K562 (cell line): ENCODE measurements at regions not wholly inside any gene's neighbourhood (a gene's known extent, or its start where the extent isn't known, plus 50 kb on each side); places are given as distances from the start of the nearest gene placed in this dataset.

Experiments
- CBFA2T3 ChIP-seq: fragments of 450-650 bp; IDR thresholded peaks from 2 replicates; pipeline ENCODE4 v1.6.1; 2017
- CBX8 ChIP-seq: fragments of 200-600 bp; sonication (generic); IDR thresholded peaks from 2 replicates; pipeline ENCODE4 v1.6.1; 2012; ENCODE audit warnings: borderline replicate concordance, mixed run types, low read depth, mild to moderate bottlenecking, moderate library complexity, mixed read lengths, low read length, control low read depth, inconsistent platforms; ENCODE audit not compliant: poor library complexity, severe bottlenecking; ENCODE audit errors: extremely low read depth
- EP300 ChIP-seq: IDR thresholded peaks from 2 replicates; pipeline ENCODE4 v1.6.1; 2012; ENCODE audit warnings: low read length, improper control_type of control experiment
- ETV1 ChIP-seq: fragments of 450-650 bp; conservative IDR thresholded peaks from 2 replicates; pipeline ENCODE4 v1.6.1; 2016; ENCODE audit warnings: missing genetic modification characterization, control low read depth, low read depth, missing compliant biosample characterization
- GTF2A2 ChIP-seq: IDR thresholded peaks from 2 replicates; pipeline ENCODE4 v1.6.1; 2016; ENCODE audit warnings: mild to moderate bottlenecking, missing genetic modification characterization, missing compliant biosample characterization
- MAZ ChIP-seq, 2 experiments: fragments of 450-650 bp in 1 of 2; sonication (generic) in 1 of 2; formaldehyde crosslinking; IDR thresholded peaks in 1 of 2; conservative IDR thresholded peaks in 1 of 2; 2 replicates each; pipeline versions ENCODE4 v1.4.0 to v1.5.0; 2020; ENCODE audit warnings: mild to moderate bottlenecking in 1 of 2, missing genetic modification reagents in 1 of 2
- MEIS2 ChIP-seq: fragments of 450-650 bp; IDR thresholded peaks from 2 replicates; pipeline ENCODE4 v1.6.1; 2014; ENCODE audit warnings: mild to moderate bottlenecking; ENCODE audit not compliant: partially characterized antibody
- PHF20 ChIP-seq: fragments of 450-650 bp; IDR thresholded peaks from 2 replicates; pipeline ENCODE4 v1.6.1; 2018; ENCODE audit not compliant: partially characterized antibody
- PHTF2 ChIP-seq: fragments of 250-450 bp; sonication (Bioruptor Pico); IDR thresholded peaks from 2 replicates; pipeline ENCODE4 v1.5.0; 2021; ENCODE audit warnings: mild to moderate bottlenecking
- RAD21 ChIP-seq, 2 experiments: fragments of 250-450 bp in 1 of 2; fragments of 450-650 bp in 1 of 2; sonication (Bioruptor Pico) in 1 of 2; formaldehyde crosslinking in 1 of 2; IDR thresholded peaks in 1 of 2; conservative IDR thresholded peaks in 1 of 2; 2 replicates each; pipeline versions ENCODE4 v1.4.0 to v1.8.0; 2020 to 2022; ENCODE audit warnings: mild to moderate bottlenecking in 2 of 2, moderate library complexity in 1 of 2
- RB1 ChIP-seq: fragments of 450-650 bp; IDR thresholded peaks from 2 replicates; pipeline ENCODE4 v1.6.1; 2017; ENCODE audit warnings: low read depth, mild to moderate bottlenecking
- SMC3 ChIP-seq: conservative IDR thresholded peaks from 2 replicates; pipeline ENCODE4 v1.6.1; 2011; ENCODE audit warnings: low read depth, low read length, improper control_type of control experiment; ENCODE audit not compliant: insufficient read depth
- STAT5A ChIP-seq: IDR thresholded peaks from 2 replicates; pipeline ENCODE4 v1.6.1; 2012; ENCODE audit warnings: low read length, inconsistent platforms, borderline replicate concordance
- ZNF3 ChIP-seq: fragments of 250-450 bp; sonication (Bioruptor Pico); IDR thresholded peaks from 2 replicates; pipeline ENCODE4 v1.5.0; 2021; ENCODE audit warnings: mild to moderate bottlenecking, moderate library complexity
- TF ChIP-seq, protein P1 (sequence below): fragments of 450-650 bp; formaldehyde crosslinking; IDR thresholded peaks from 2 replicates; pipeline ENCODE4 v1.4.0; 2020; ENCODE audit warnings: mild to moderate bottlenecking, moderate library complexity
- TF ChIP-seq, protein P2 (sequence below), 3 experiments: IDR thresholded peaks in 2 of 3; conservative IDR thresholded peaks in 1 of 3; 2 replicates each; pipeline ENCODE4 v1.5.1; 2011 to 2012; ENCODE audit warnings: low read length in 3 of 3, mild to moderate bottlenecking in 3 of 3, control low read depth in 2 of 3, improper control_type of control experiment in 1 of 3, inconsistent platforms in 1 of 3, low read depth in 1 of 3, mixed read lengths in 1 of 3, moderate library complexity in 1 of 3; ENCODE audit not compliant: insufficient read depth in 2 of 3
- TF ChIP-seq, protein P3 (sequence below): IDR thresholded peaks from 2 replicates; pipeline ENCODE4 v1.6.1; 2011; ENCODE audit warnings: borderline replicate concordance, low read depth, mild to moderate bottlenecking, moderate library complexity, low read length; ENCODE audit not compliant: insufficient read depth, poor library complexity, severe bottlenecking
- TF ChIP-seq, protein P4 (sequence below): fragments of 250-450 bp; sonication (Bioruptor Pico); IDR thresholded peaks from 2 replicates; pipeline ENCODE4 v1.4.0; 2020; ENCODE audit warnings: mild to moderate bottlenecking, moderate library complexity, borderline replicate concordance

DNA sequence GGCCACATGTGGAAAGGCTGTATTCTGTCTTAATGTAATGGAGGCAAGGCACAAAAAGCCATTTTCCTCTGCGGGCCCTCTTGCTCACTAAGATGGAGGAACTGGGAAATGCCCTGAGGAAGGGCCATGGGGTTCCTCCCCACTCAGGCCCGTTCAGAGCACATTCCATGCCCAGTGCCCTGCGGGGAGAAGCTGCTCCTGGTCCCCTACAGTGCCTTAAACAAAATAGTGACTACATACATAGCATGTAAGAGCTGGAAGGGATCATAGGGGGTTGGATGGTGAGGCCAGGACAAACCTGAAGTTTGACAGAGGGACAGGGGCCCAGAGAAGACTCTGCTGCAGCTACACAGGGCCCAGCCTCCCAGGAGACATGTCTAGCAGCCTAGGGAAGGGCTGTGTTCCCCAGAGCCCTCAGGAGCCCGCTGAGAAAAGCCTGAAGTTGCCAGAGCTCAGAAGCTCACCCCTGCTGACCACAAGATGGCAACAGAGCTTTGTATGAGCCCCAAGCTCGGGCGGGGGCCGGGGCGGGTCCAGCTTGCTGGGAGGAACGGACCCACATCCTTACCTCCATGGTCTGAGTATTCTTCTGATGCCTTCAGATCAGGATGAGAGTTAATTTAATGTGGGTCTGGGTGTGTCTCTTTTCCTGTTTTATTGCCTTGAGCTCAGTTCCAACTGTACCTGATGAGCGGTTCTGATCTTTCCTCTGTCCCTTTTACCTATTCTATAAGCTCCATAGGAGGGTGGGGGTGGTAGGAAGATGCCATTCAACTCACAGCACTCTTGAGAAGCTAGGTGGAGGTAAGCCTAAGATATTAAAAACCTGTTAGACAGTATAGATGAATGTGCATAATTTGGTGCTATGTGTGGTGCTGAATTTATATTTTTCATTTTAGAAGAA lies 242.9 kb downstream of the CDC5L start (continued):
- 0 out of 2 replicates have a peak, but pooled peaks have one; percentile 27 for TF ChIP-seq RB1
- no peak for TF ChIP-seq PHF20
- no peak for TF ChIP-seq CBX8
- TF ChIP-seq, protein P1, sequence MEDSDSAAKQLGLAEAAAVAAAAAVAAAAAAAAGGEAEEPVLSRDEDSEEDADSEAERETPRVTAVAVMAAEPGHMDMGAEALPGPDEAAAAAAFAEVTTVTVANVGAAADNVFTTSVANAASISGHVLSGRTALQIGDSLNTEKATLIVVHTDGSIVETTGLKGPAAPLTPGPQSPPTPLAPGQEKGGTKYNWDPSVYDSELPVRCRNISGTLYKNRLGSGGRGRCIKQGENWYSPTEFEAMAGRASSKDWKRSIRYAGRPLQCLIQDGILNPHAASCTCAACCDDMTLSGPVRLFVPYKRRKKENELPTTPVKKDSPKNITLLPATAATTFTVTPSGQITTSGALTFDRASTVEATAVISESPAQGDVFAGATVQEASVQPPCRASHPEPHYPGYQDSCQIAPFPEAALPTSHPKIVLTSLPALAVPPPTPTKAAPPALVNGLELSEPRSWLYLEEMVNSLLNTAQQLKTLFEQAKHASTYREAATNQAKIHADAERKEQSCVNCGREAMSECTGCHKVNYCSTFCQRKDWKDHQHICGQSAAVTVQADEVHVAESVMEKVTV (CRISPR knock-in tag): peak; percentile 38
- TF ChIP-seq MEIS2: no peak
- TF ChIP-seq EP300: no peak
- TF ChIP-seq, protein P2, sequence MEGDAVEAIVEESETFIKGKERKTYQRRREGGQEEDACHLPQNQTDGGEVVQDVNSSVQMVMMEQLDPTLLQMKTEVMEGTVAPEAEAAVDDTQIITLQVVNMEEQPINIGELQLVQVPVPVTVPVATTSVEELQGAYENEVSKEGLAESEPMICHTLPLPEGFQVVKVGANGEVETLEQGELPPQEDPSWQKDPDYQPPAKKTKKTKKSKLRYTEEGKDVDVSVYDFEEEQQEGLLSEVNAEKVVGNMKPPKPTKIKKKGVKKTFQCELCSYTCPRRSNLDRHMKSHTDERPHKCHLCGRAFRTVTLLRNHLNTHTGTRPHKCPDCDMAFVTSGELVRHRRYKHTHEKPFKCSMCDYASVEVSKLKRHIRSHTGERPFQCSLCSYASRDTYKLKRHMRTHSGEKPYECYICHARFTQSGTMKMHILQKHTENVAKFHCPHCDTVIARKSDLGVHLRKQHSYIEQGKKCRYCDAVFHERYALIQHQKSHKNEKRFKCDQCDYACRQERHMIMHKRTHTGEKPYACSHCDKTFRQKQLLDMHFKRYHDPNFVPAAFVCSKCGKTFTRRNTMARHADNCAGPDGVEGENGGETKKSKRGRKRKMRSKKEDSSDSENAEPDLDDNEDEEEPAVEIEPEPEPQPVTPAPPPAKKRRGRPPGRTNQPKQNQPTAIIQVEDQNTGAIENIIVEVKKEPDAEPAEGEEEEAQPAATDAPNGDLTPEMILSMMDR (IDR thresholded peaks at IDR 0.05 in 2 of 3, conservative IDR thresholded peaks at IDR 0.05 in 1 of 3; ENCODE audit: insufficient read depth in 2 of 3, low read depth in 1 of 3, low read length in 3 of 3): peak; percentile 71 to 74 (median 74)
- TF ChIP-seq, protein P3, sequence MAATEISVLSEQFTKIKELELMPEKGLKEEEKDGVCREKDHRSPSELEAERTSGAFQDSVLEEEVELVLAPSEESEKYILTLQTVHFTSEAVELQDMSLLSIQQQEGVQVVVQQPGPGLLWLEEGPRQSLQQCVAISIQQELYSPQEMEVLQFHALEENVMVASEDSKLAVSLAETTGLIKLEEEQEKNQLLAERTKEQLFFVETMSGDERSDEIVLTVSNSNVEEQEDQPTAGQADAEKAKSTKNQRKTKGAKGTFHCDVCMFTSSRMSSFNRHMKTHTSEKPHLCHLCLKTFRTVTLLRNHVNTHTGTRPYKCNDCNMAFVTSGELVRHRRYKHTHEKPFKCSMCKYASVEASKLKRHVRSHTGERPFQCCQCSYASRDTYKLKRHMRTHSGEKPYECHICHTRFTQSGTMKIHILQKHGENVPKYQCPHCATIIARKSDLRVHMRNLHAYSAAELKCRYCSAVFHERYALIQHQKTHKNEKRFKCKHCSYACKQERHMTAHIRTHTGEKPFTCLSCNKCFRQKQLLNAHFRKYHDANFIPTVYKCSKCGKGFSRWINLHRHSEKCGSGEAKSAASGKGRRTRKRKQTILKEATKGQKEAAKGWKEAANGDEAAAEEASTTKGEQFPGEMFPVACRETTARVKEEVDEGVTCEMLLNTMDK: peak; percentile 75
- no peak for TF ChIP-seq STAT5A
- TF ChIP-seq GTF2A2 (tag): no peak
- TF ChIP-seq PHTF2: no peak
- peak; percentile 78 to 80 for TF ChIP-seq RAD21 (CRISPR knock-in tag; conservative IDR thresholded peaks at IDR 0.05 in 1 of 2, IDR thresholded peaks at IDR 0.05 in 1 of 2)
- TF ChIP-seq MAZ (CRISPR knock-in tag; conservative IDR thresholded peaks at IDR 0.05 in 1 of 2, IDR thresholded peaks at IDR 0.05 in 1 of 2): peak in 1 of 2 experiments; percentile 88; a peak in 2 of 4 replicates
- TF ChIP-seq ZNF3 (CRISPR knock-in tag): no peak
- no peak for TF ChIP-seq CBFA2T3
- no peak for TF ChIP-seq ETV1 (tag)
- TF ChIP-seq SMC3: peak; percentile 54
- TF ChIP-seq, protein P4, sequence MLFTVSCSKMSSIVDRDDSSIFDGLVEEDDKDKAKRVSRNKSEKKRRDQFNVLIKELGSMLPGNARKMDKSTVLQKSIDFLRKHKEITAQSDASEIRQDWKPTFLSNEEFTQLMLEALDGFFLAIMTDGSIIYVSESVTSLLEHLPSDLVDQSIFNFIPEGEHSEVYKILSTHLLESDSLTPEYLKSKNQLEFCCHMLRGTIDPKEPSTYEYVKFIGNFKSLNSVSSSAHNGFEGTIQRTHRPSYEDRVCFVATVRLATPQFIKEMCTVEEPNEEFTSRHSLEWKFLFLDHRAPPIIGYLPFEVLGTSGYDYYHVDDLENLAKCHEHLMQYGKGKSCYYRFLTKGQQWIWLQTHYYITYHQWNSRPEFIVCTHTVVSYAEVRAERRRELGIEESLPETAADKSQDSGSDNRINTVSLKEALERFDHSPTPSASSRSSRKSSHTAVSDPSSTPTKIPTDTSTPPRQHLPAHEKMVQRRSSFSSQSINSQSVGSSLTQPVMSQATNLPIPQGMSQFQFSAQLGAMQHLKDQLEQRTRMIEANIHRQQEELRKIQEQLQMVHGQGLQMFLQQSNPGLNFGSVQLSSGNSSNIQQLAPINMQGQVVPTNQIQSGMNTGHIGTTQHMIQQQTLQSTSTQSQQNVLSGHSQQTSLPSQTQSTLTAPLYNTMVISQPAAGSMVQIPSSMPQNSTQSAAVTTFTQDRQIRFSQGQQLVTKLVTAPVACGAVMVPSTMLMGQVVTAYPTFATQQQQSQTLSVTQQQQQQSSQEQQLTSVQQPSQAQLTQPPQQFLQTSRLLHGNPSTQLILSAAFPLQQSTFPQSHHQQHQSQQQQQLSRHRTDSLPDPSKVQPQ (CRISPR knock-in tag): no peak
